Neural crest cell (in vitro differentiated cells): ENCODE measurements at regions not wholly inside any gene's neighbourhood (a gene's known extent, or its start where the extent isn't known, plus 50 kb on each side); places are given as distances from the start of the nearest gene placed in this dataset.

ENCODE experiments used
- DNase-seq: peaks from one replicate; pipeline ENCODE4 v3.0.0; 2021; ENCODE audit warnings: low read depth, mixed read lengths, low spot score
- H3K27ac Mint-ChIP-seq: one replicate; pipeline ENCODE4 v1.8.0; 2021; ENCODE audit warnings: mild to moderate bottlenecking, mixed read lengths; ENCODE audit not compliant: unreplicated experiment
- H3K27me3 Mint-ChIP-seq: 2 replicates; pipeline ENCODE4 v1.8.0; 2021; ENCODE audit warnings: low read depth, mild to moderate bottlenecking, mixed read lengths
- H3K36me3 Mint-ChIP-seq: 2 replicates; pipeline ENCODE4 v1.8.0; 2021; ENCODE audit warnings: low read depth, mild to moderate bottlenecking, mixed read lengths
- H3K4me1 Mint-ChIP-seq: 2 replicates; pipeline ENCODE4 v1.8.0; 2021; ENCODE audit warnings: mixed read lengths
- H3K4me3 Mint-ChIP-seq: one replicate; pipeline ENCODE4 v1.8.0; 2021; ENCODE audit warnings: mild to moderate bottlenecking, mixed read lengths
- H3K9me3 Mint-ChIP-seq: 2 replicates; pipeline ENCODE4 v1.8.0; 2021; ENCODE audit warnings: mixed read lengths
- TF ChIP-seq, protein P1 (sequence below): fragments of 200-600 bp; sonication (generic); conservative IDR thresholded peaks from 2 replicates; pipeline ENCODE4 v1.5.0; 2021; ENCODE audit warnings: antibody characterized with exemption, mild to moderate bottlenecking

DNA sequence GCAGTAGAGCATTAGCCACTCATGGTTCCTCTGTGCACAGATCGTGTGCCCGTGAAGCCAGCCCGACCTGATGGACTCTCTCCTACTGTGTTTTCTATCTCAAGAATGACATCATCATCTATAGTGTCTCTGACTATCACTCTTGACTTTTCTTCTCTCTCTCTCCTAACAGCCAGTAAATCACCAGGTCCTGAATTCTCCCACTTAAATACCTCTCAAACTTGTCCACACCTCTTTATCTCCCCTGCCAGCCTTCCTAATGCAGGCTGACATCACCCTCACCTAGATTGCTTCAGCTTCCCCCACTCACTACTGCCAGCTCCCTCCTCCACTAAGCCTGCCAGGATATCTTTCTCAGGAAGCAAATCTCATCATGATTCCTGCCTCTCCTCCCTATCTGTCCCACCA is 90.6 kb upstream of the MIER3 start:
- TF ChIP-seq, protein P1, sequence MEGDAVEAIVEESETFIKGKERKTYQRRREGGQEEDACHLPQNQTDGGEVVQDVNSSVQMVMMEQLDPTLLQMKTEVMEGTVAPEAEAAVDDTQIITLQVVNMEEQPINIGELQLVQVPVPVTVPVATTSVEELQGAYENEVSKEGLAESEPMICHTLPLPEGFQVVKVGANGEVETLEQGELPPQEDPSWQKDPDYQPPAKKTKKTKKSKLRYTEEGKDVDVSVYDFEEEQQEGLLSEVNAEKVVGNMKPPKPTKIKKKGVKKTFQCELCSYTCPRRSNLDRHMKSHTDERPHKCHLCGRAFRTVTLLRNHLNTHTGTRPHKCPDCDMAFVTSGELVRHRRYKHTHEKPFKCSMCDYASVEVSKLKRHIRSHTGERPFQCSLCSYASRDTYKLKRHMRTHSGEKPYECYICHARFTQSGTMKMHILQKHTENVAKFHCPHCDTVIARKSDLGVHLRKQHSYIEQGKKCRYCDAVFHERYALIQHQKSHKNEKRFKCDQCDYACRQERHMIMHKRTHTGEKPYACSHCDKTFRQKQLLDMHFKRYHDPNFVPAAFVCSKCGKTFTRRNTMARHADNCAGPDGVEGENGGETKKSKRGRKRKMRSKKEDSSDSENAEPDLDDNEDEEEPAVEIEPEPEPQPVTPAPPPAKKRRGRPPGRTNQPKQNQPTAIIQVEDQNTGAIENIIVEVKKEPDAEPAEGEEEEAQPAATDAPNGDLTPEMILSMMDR: no peak
- Mint-ChIP-seq H3K27me3 (no peaks in the 10 kb centered on the region), H3K27ac (no peak overlapping the region), H3K9me3 (no peaks in the 10 kb centered on the region), H3K4me1 (no peaks in the 10 kb centered on the region), H3K4me3 (no peak overlapping the region), H3K36me3 (no peaks in the 10 kb centered on the region)
- no peak for DNase-seq

DNA sequence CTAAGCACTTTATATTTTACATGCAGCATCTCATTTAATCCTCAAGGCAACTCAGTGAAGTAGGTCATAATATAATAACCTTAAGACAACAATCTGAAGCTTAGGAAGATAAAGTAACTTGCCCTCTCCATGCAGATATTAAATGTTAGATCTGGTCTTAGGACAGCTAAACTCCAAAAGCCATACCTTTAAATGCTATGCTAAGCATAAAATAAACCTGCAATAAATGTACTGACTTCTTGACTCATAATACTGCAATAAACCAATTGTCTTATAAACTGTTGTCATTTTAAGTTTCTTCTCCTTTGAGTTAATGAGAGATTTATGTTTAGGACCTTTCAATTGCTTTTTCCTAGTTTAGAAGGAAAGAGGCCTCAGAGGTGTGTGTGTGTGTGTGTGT is 102.2 kb upstream of the MIER3 start:
- no peaks in the 10 kb centered on the region for H3K9me3 Mint-ChIP-seq
- no peaks in the 10 kb centered on the region for H3K36me3 Mint-ChIP-seq
- no peaks in the 10 kb centered on the region for H3K4me1 Mint-ChIP-seq
- no peak for DNase-seq
- TF ChIP-seq, protein P1: no peak
- H3K27me3 Mint-ChIP-seq: peaks cover 4% of the 10 kb centered on the region
- H3K27ac Mint-ChIP-seq: no peak overlapping the region
- no peak overlapping the region for H3K4me3 Mint-ChIP-seq

DNA sequence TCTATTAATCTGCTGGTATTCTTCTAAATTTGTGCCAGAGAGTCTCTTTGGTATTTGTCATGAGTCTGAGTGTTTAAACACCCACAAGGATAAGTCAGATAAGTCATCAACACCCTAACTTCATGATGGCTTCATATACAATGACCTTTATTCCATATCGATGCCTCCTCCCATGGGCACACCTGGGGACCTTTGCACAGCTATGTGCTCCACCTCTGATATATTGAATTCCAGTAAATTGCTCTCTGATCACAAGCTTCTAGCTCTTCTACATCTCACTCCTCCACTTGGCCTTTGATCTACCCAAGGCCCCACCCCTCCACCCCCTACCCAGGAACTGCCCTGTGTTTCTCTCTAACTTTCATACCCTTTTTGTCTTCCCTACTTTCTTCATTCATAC is 102.7 kb upstream of the MIER3 start:
- no peaks in the 10 kb centered on the region for H3K4me1 Mint-ChIP-seq
- peaks cover 4% of the 10 kb centered on the region for H3K27me3 Mint-ChIP-seq
- H3K27ac Mint-ChIP-seq: no peak overlapping the region

DNA sequence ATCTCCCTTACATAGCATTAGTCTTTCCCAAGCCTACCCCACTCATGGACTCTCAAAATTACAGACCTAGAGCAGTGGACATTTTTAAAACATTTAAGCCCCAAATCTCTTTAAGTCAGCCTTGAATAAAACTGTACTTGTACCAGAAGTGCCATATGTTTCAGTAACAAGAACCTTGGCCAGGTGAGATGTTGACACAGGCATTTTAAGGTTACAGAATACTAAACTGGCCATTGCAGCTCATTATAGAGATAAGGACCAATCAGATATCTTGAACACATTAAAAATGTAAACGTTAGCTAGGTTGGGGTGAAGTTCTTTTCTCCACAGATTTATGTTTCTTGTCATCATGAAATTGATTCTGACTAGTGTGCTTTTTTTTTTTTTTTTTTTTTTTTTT is 103.8 kb upstream of the MIER3 start:
- no peaks in the 10 kb centered on the region for H3K9me3 Mint-ChIP-seq
- TF ChIP-seq, protein P1: no peak
- no peak for DNase-seq
- peaks cover 4% of the 10 kb centered on the region for H3K27me3 Mint-ChIP-seq
- no peaks in the 10 kb centered on the region for H3K4me1 Mint-ChIP-seq
- H3K36me3 Mint-ChIP-seq: no peaks in the 10 kb centered on the region
- H3K27ac Mint-ChIP-seq: no peak overlapping the region
- no peak overlapping the region for H3K4me3 Mint-ChIP-seq

More for the DNA sequence above, 102.7 kb upstream of the MIER3 start:
- H3K4me3 Mint-ChIP-seq: no peak overlapping the region
- TF ChIP-seq, protein P1: no peak
- no peaks in the 10 kb centered on the region for H3K9me3 Mint-ChIP-seq
- H3K36me3 Mint-ChIP-seq: no peaks in the 10 kb centered on the region
- DNase-seq: no peak

DNA sequence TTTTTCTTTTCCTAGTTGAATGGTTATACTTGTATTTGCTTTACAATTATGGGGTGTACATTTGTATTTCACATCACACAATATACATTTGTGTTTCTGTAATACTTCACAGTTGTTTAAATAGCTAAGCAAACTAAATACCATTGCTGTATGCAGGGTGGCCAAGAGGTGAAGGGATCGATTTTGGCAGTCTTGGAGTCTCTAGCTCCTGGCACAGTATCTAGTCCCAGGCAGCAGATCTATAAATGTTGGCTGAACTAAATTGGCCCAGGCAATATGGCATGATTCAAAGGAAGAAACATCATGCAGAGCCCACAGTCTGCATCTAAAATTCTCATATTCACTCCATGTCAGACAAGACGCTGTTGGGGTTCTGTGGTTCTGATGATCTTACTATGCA is 110.1 kb upstream of the GPBP1 start:
- Mint-ChIP-seq H3K9me3 (peaks cover 8% of the 10 kb centered on the region), H3K36me3 (no peaks in the 10 kb centered on the region), H3K27ac (no peak overlapping the region), H3K27me3 (peaks cover 3% of the 10 kb centered on the region), H3K4me1 (no peaks in the 10 kb centered on the region), H3K4me3 (no peak overlapping the region)
- no peak for DNase-seq
- TF ChIP-seq, protein P1: no peak
